ENCODE measurements at regions not wholly inside any gene's neighbourhood (a gene's known extent, or its start where the extent isn't known, plus 50 kb on each side); places are given as distances from the start of the nearest gene placed in this dataset.
"Not testable (repeated sequence)": the region's sequence is repeated elsewhere in the genome, so short reads cannot be mapped to it uniquely, and the experiment has no call there.

GRCh38 chr3:153221748-153222162 lies 59.7 kb downstream of the RAP2B start:
- H3K9me3 Mint-ChIP-seq, result peaks cover 14% of the 10 kb centered on the region
- CTCF ChIA-PET, result interaction anchor here (0.7 to 1.0 kb wide), 2 partner anchors 80 to 408 kb away, joined by 3 read pairs; no protein-coding TSS in a partner anchor
- no peaks in the 10 kb centered on the region for H3K27me3 Mint-ChIP-seq
- peak overlapping the region; percentile 62 for H3K4me3 Mint-ChIP-seq
- DNase-seq, result peak; percentile 88
- H3K4me1 Mint-ChIP-seq, result peaks cover 69% of the 10 kb centered on the region
- peak overlapping the region; percentile 96 for H3K27ac Mint-ChIP-seq
- H3K36me3 Mint-ChIP-seq, result peaks cover 23% of the 10 kb centered on the region

- H3K4me3 Mint-ChIP-seq, H3K27ac Mint-ChIP-seq, H3K27me3 Mint-ChIP-seq, CTCF ChIA-PET, H3K9me3 Mint-ChIP-seq, H3K36me3 Mint-ChIP-seq, DNase-seq: not testable (repeated sequence)
- peaks cover 22% of the 10 kb centered on the region for H3K4me1 Mint-ChIP-seq
These were observed 64.9 kb downstream of the RAP2B start for GRCh38 chr3:153226877-153227276.

- not testable (repeated sequence) for H3K27me3 Mint-ChIP-seq, H3K27ac Mint-ChIP-seq, H3K4me3 Mint-ChIP-seq
These were observed 68.4 kb downstream of the RAP2B start for GRCh38 chr3:153230427-153230826.

GRCh38 chr3:153231245-153231644 lies 69.2 kb downstream of the RAP2B start:
- H3K9me3 Mint-ChIP-seq, H3K27me3 Mint-ChIP-seq, H3K4me3 Mint-ChIP-seq, CTCF ChIA-PET, H3K27ac Mint-ChIP-seq, DNase-seq, H3K36me3 Mint-ChIP-seq: not testable (repeated sequence)
- H3K4me1 Mint-ChIP-seq, result peaks cover 10% of the 10 kb centered on the region

More at GRCh38 chr3:153230427-153230826, 68.4 kb downstream of the RAP2B start:
- H3K4me1 Mint-ChIP-seq, result peaks cover 10% of the 10 kb centered on the region
- H3K9me3 Mint-ChIP-seq, CTCF ChIA-PET, DNase-seq, H3K36me3 Mint-ChIP-seq: not testable (repeated sequence)

GRCh38 chr3:153232050-153232752 lies 70.2 kb downstream of the RAP2B start:
- CTCF ChIA-PET, H3K9me3 Mint-ChIP-seq, DNase-seq, H3K36me3 Mint-ChIP-seq, H3K4me3 Mint-ChIP-seq, H3K27me3 Mint-ChIP-seq, H3K27ac Mint-ChIP-seq: not testable (repeated sequence)
- H3K4me1 Mint-ChIP-seq, result peaks cover 10% of the 10 kb centered on the region

- Mint-ChIP-seq H3K27ac (no peak overlapping the region), H3K4me1 (peaks cover 10% of the 10 kb centered on the region), H3K9me3 (no peaks in the 10 kb centered on the region), H3K4me3 (no peak overlapping the region), H3K36me3 (no peaks in the 10 kb centered on the region), H3K27me3 (peaks cover 9% of the 10 kb centered on the region)
- CTCF ChIA-PET, result no interaction called here
- no peak for DNase-seq
These were observed 70.8 kb downstream of the RAP2B start for GRCh38 chr3:153232851-153233271.

- H3K4me1 Mint-ChIP-seq, result peaks cover 10% of the 10 kb centered on the region
- no peak overlapping the region for H3K4me3 Mint-ChIP-seq
- H3K9me3 Mint-ChIP-seq, result no peaks in the 10 kb centered on the region
- H3K27ac Mint-ChIP-seq, result no peak overlapping the region
- no peak for DNase-seq
- no peaks in the 10 kb centered on the region for H3K36me3 Mint-ChIP-seq
- H3K27me3 Mint-ChIP-seq, result peaks cover 9% of the 10 kb centered on the region
- CTCF ChIA-PET, result interaction anchor here (0.6 kb wide), 1 partner anchor 65 kb away, joined by 4 read pairs; no protein-coding TSS in a partner anchor
These were observed 72.0 kb downstream of the RAP2B start for GRCh38 chr3:153233986-153234385.

- Mint-ChIP-seq H3K4me1 (peaks cover 1% of the 10 kb centered on the region), H3K27ac (no peak overlapping the region), H3K9me3 (peaks cover 5% of the 10 kb centered on the region), H3K27me3 (peaks cover 3% of the 10 kb centered on the region), H3K36me3 (no peaks in the 10 kb centered on the region), H3K4me3 (no peak overlapping the region)
- DNase-seq, result no peak
- CTCF ChIA-PET, result no interaction called here
These were observed 80.9 kb downstream of the RAP2B start for GRCh38 chr3:153242896-153243295.

GRCh38 chr3:153244961-153245360 lies 82.9 kb downstream of the RAP2B start:
- Mint-ChIP-seq H3K36me3 (no peaks in the 10 kb centered on the region), H3K27me3 (peaks cover 3% of the 10 kb centered on the region), H3K9me3 (peaks cover 5% of the 10 kb centered on the region), H3K4me3 (no peak overlapping the region), H3K27ac (no peak overlapping the region), H3K4me1 (peaks cover 10% of the 10 kb centered on the region)
- no peak for DNase-seq
- CTCF ChIA-PET, result no interaction called here

GRCh38 chr3:153245661-153246060 lies 83.6 kb downstream of the RAP2B start:
- DNase-seq, result no peak
- H3K36me3 Mint-ChIP-seq, result no peaks in the 10 kb centered on the region
- H3K4me3 Mint-ChIP-seq, result no peak overlapping the region
- peaks cover 3% of the 10 kb centered on the region for H3K27me3 Mint-ChIP-seq
- CTCF ChIA-PET, result no interaction called here
- peaks cover 15% of the 10 kb centered on the region for H3K4me1 Mint-ChIP-seq
- peaks cover 5% of the 10 kb centered on the region for H3K9me3 Mint-ChIP-seq
- H3K27ac Mint-ChIP-seq, result no peak overlapping the region

GRCh38 chr3:153246331-153246730 lies 84.3 kb downstream of the RAP2B start:
- Mint-ChIP-seq H3K36me3 (no peaks in the 10 kb centered on the region), H3K4me1 (peaks cover 15% of the 10 kb centered on the region), H3K27me3 (peaks cover 3% of the 10 kb centered on the region), H3K4me3 (no peak overlapping the region), H3K9me3 (peaks cover 5% of the 10 kb centered on the region), H3K27ac (no peak overlapping the region)
- DNase-seq, result no peak
- CTCF ChIA-PET, result interaction anchor here (0.6 kb wide), 1 partner anchor 1886 kb away, joined by 3 read pairs; no protein-coding TSS in a partner anchor

- peaks cover 3% of the 10 kb centered on the region for H3K27me3 Mint-ChIP-seq
- peaks cover 5% of the 10 kb centered on the region for H3K9me3 Mint-ChIP-seq
- no peak overlapping the region for H3K4me3 Mint-ChIP-seq
- H3K4me1 Mint-ChIP-seq, result peaks cover 15% of the 10 kb centered on the region
- no peak for DNase-seq
- H3K36me3 Mint-ChIP-seq, result no peaks in the 10 kb centered on the region
- CTCF ChIA-PET, result no interaction called here
- no peak overlapping the region for H3K27ac Mint-ChIP-seq
These were observed 84.8 kb downstream of the RAP2B start for GRCh38 chr3:153246806-153247205.

- peaks cover 3% of the 10 kb centered on the region for H3K27me3 Mint-ChIP-seq
- no peaks in the 10 kb centered on the region for H3K36me3 Mint-ChIP-seq
- peak overlapping the region; percentile 37 for H3K27ac Mint-ChIP-seq
- no peak overlapping the region for H3K4me3 Mint-ChIP-seq
- CTCF ChIA-PET, result no interaction called here
- no peak for DNase-seq
- H3K9me3 Mint-ChIP-seq, result peaks cover 6% of the 10 kb centered on the region
- peaks cover 15% of the 10 kb centered on the region for H3K4me1 Mint-ChIP-seq
These were observed 85.6 kb downstream of the RAP2B start for GRCh38 chr3:153247331-153248330.

GRCh38 chr3:153248835-153249234 lies 86.8 kb downstream of the RAP2B start:
- CTCF ChIA-PET, H3K27ac Mint-ChIP-seq, H3K9me3 Mint-ChIP-seq, H3K27me3 Mint-ChIP-seq, H3K4me3 Mint-ChIP-seq, DNase-seq, H3K36me3 Mint-ChIP-seq: not testable (repeated sequence)
- H3K4me1 Mint-ChIP-seq, result peaks cover 15% of the 10 kb centered on the region

All from activated naive CD4-positive, alpha-beta T cell treated with anti-CD3 and anti-CD28 coated beads, Interleukin-2, amount 10 ng/mL, durations not matched to agents 7 days and 5 days (primary cell).